ENCODE measurements at regions not wholly inside any gene's neighbourhood (a gene's known extent, or its start where the extent isn't known, plus 50 kb on each side); places are given as distances from the start of the nearest gene placed in this dataset.

DNA sequence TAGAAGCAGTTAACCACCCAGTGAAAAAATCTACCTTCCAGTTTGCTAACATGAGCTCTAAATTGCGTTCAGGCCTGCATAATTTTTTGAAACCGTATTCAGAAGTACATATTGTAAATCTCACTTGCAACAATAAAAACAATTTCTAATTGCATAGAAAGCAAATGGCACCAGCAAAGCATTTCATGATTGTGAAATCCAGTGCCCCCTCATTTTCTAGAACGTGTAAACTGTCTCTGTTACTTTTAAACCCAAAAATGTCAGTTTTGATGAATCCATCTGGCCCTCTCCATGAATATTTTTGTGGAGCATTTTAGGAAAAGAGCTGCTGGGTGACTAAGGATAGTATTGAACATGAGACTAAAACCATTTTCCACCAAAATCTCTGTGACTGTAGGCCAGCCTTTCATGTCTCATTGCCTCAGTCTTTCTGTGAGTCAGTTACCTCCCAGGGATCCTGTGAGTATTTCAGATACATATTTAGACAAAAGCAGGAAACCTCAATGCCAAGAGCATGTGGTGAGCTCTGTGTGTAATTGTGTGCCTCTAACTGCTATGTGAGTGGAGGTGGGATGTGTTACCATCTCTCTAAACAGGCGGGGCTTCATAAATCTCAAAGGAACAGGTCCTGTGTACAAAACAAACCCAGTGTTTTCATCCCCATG lies 477.8 kb upstream of the DCC start (continued):
- TF ChIP-seq YY1 (IDR thresholded peaks at IDR 0.05; ENCODE audit: extremely low read depth, insufficient replicate concordance, low read depth, low read length) (no peak), ZFX (IDR thresholded peaks at IDR 0.05) (no peak), FOSL1 (IDR thresholded peaks at IDR 0.05; ENCODE audit: low read depth) (no peak), EZH2 (IDR thresholded peaks at IDR 0.05) (no peak), JUND (IDR thresholded peaks at IDR 0.05) (no peak)
- TF ChIP-seq, protein P1, sequence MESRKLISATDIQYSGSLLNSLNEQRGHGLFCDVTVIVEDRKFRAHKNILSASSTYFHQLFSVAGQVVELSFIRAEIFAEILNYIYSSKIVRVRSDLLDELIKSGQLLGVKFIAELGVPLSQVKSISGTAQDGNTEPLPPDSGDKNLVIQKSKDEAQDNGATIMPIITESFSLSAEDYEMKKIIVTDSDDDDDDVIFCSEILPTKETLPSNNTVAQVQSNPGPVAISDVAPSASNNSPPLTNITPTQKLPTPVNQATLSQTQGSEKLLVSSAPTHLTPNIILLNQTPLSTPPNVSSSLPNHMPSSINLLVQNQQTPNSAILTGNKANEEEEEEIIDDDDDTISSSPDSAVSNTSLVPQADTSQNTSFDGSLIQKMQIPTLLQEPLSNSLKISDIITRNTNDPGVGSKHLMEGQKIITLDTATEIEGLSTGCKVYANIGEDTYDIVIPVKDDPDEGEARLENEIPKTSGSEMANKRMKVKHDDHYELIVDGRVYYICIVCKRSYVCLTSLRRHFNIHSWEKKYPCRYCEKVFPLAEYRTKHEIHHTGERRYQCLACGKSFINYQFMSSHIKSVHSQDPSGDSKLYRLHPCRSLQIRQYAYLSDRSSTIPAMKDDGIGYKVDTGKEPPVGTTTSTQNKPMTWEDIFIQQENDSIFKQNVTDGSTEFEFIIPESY (IDR thresholded peaks at IDR 0.05; ENCODE audit: extremely low read depth, insufficient replicate concordance, low read length): no peak

DNA sequence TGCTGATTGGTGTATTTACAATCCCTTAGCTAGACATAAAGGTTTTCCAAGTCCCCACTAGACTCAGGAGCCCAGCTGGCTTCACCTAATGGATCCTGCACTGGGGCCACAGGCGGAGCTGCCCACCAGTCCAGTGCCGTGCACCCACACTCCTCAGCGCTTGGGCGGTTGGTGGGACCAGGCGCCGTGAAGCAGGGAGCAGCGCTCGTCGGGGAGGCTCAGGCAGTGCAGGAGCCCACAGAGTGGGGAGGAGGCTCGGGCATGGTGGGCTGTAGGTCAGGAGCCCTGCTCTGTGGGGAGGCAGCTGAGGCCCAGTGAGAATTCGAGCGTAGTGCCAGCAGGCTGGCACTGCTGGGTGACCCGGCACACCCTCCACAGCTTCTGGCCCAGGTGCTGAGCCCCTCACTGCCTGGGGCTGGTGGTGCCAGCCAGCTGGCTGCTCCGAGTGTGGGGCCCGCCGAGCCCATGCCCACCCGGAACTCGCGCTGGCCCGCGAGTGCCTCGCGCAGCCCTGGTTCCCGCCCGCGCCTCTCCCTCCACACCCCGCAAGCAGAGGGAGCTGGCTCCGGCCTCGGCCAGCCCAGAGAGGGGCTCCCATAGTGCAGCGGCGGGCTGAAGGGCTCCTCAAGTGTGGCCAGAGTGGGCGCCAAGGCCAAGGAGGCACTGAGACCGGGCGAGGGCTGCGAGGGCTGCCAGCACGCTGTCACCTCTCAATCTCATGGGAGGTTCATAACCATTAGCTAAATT lies 475.6 kb upstream of the DCC start:
- H3K4me3 ChIP-seq (replicated peaks in 1 of 2; ENCODE audit: low read depth in 1 of 2, low read length in 2 of 2): no peak overlapping the region
- H3K9me3 ChIP-seq (ENCODE audit: control insufficient read depth in 1 of 2, insufficient read depth in 1 of 2, low read depth in 1 of 2, low read length in 2 of 2): peaks cover 8 to 19% of the 10 kb centered on the region in 2 experiments; a peak in 2 of 4 replicates
- ATAC-seq: no peak
- H3K27me3 ChIP-seq (ENCODE audit: insufficient read depth, low read length): no peaks in the 10 kb centered on the region
- no peak overlapping the region for H3K9ac ChIP-seq (ENCODE audit: low read length)
- no peak for DNase-seq (ENCODE audit: low read depth, low spot score)
- H3K9me2 ChIP-seq (ENCODE audit: insufficient read depth): no peaks in the 10 kb centered on the region
- no peaks in the 10 kb centered on the region for H3K36me3 ChIP-seq (ENCODE audit: control insufficient read depth in 1 of 2, insufficient read depth in 2 of 2, low read length in 2 of 2)
- H3K79me2 ChIP-seq (ENCODE audit: insufficient read depth, low read length): no peaks in the 10 kb centered on the region
- ChIA-PET RAD21 (ENCODE audit: low non-redundant PET in 1 of 2, low total read pairs in 2 of 2, uncharacterized antibody in 2 of 2, unreplicated experiment in 2 of 2) (no interaction called here), CTCF (no interaction called here), POLR2A (no interaction called here)
- H3K4me1 ChIP-seq (ENCODE audit: control insufficient read depth in 1 of 2, insufficient read depth in 2 of 2, low read length in 2 of 2): no peaks in the 10 kb centered on the region
- intact Hi-C loops (cut with micrococcal nuclease): no loop called here
- no peak overlapping the region for H3K27ac ChIP-seq (ENCODE audit: low read depth, low read length)
- H4K20me1 ChIP-seq (ENCODE audit: insufficient read depth): no peaks in the 10 kb centered on the region
- H2AFZ ChIP-seq (ENCODE audit: low read depth, low read length, poor library complexity, severe bottlenecking): no peak overlapping the region
- no peak overlapping the region for H3K4me2 ChIP-seq (ENCODE audit: low read length)
- BruUV-seq (replicated peaks): no TSS peak
- TF ChIP-seq JUND (IDR thresholded peaks at IDR 0.05) (no peak), EZH2 (IDR thresholded peaks at IDR 0.05) (no peak), RAD21 (IDR thresholded peaks at IDR 0.05; ENCODE audit: low read depth) (no peak), SRF (IDR thresholded peaks at IDR 0.05; ENCODE audit: low read depth) (no peak), SIN3A (IDR thresholded peaks at IDR 0.05; ENCODE audit: low read depth) (no peak), FOSL1 (IDR thresholded peaks at IDR 0.05; ENCODE audit: low read depth) (no peak), SP1 (IDR thresholded peaks at IDR 0.05; ENCODE audit: low read depth) (no peak), POLR2AphosphoS5 (IDR thresholded peaks at IDR 0.05; ENCODE audit: low read depth, low read length) (no peak)
- TF ChIP-seq, protein P2, sequence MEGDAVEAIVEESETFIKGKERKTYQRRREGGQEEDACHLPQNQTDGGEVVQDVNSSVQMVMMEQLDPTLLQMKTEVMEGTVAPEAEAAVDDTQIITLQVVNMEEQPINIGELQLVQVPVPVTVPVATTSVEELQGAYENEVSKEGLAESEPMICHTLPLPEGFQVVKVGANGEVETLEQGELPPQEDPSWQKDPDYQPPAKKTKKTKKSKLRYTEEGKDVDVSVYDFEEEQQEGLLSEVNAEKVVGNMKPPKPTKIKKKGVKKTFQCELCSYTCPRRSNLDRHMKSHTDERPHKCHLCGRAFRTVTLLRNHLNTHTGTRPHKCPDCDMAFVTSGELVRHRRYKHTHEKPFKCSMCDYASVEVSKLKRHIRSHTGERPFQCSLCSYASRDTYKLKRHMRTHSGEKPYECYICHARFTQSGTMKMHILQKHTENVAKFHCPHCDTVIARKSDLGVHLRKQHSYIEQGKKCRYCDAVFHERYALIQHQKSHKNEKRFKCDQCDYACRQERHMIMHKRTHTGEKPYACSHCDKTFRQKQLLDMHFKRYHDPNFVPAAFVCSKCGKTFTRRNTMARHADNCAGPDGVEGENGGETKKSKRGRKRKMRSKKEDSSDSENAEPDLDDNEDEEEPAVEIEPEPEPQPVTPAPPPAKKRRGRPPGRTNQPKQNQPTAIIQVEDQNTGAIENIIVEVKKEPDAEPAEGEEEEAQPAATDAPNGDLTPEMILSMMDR (IDR thresholded peaks at IDR 0.05 in 2 of 3, conservative IDR thresholded peaks at IDR 0.05 in 1 of 3; ENCODE audit: borderline replicate concordance in 1 of 3, insufficient read depth in 1 of 3, low read depth in 2 of 3, low read length in 2 of 3): no peak
- TF ChIP-seq, protein P1 (IDR thresholded peaks at IDR 0.05; ENCODE audit: extremely low read depth, insufficient replicate concordance, low read length): no peak
- TF ChIP-seq, protein P3, sequence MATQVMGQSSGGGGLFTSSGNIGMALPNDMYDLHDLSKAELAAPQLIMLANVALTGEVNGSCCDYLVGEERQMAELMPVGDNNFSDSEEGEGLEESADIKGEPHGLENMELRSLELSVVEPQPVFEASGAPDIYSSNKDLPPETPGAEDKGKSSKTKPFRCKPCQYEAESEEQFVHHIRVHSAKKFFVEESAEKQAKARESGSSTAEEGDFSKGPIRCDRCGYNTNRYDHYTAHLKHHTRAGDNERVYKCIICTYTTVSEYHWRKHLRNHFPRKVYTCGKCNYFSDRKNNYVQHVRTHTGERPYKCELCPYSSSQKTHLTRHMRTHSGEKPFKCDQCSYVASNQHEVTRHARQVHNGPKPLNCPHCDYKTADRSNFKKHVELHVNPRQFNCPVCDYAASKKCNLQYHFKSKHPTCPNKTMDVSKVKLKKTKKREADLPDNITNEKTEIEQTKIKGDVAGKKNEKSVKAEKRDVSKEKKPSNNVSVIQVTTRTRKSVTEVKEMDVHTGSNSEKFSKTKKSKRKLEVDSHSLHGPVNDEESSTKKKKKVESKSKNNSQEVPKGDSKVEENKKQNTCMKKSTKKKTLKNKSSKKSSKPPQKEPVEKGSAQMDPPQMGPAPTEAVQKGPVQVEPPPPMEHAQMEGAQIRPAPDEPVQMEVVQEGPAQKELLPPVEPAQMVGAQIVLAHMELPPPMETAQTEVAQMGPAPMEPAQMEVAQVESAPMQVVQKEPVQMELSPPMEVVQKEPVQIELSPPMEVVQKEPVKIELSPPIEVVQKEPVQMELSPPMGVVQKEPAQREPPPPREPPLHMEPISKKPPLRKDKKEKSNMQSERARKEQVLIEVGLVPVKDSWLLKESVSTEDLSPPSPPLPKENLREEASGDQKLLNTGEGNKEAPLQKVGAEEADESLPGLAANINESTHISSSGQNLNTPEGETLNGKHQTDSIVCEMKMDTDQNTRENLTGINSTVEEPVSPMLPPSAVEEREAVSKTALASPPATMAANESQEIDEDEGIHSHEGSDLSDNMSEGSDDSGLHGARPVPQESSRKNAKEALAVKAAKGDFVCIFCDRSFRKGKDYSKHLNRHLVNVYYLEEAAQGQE (IDR thresholded peaks at IDR 0.05; ENCODE audit: low read depth): no peak

All from HCT116 (cell line).